ENCODE measurements at regions not wholly inside any gene's neighbourhood (a gene's known extent, or its start where the extent isn't known, plus 50 kb on each side); places are given as distances from the start of the nearest gene placed in this dataset.

- DNase-seq (ENCODE audit: low read depth in 2 of 2) = no peak
Measured at GRCh38 chr5:61953913-61954312, 352.1 kb upstream of the KIF2A start.

DNA sequence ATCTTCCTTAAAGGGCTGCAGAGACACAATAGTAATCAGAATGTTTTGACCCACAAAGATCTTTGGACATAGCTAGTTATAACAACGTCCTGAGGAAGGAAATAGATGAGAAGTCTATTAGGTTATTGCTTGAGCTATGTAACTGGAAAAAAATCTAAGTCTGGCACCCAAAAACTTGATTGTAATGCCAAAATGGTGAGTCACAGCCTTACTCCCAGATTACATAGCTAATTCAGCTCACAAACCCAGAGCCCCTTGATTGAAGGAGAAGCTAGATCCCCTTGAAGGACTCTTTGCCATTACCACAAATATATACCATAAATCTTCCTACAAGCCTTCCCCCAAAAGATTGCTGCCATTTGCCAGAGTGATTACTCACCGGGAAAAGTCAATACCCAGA is 341.8 kb upstream of the KIF2A start:
- no peak for DNase-seq (ENCODE audit: low read depth in 2 of 2)

DNA sequence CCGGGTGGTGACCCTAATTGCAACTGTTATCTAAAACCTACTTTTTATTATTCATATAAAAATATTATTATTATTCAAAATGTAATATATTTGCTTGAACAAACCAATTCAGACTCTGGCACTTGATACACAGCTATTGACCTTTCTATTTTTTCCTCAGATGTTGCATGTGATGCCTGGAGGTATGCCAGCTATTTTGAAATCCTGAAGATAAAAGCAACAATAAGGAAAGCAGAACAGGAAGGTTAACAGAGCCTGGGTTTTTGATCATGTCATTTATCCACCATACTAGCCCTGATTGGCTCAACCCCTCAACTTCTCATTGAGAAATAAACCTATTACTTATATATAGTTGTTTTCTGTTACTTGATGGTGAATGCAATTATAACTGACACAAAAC is 340.9 kb upstream of the KIF2A start:
- DNase-seq (ENCODE audit: low read depth in 2 of 2) = no peak

DNA sequence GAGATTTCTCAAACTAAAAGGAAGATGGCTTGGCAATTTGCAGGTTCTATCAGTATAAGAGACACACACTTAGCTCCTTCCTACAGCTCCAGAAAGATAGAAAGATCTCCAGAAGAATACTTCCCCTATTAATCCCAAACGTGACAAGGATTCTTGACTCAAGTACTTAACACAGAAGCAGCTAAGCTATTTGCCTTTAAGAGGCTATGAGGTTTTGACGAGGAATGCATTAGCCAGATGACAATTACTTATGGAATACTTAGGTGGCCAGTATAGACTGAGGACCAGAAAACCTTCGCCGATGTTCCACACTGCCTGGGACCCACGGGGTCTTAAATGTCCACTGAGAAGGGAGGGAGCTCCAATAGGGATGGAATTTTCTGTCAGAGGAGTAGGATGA is 340.5 kb upstream of the KIF2A start:
- DNase-seq (ENCODE audit: low read depth in 2 of 2) = no peak

GRCh38 chr5:61966296-61966955 is 339.6 kb upstream of the KIF2A start:
- no peak for DNase-seq (ENCODE audit: low read depth in 2 of 2)

DNA sequence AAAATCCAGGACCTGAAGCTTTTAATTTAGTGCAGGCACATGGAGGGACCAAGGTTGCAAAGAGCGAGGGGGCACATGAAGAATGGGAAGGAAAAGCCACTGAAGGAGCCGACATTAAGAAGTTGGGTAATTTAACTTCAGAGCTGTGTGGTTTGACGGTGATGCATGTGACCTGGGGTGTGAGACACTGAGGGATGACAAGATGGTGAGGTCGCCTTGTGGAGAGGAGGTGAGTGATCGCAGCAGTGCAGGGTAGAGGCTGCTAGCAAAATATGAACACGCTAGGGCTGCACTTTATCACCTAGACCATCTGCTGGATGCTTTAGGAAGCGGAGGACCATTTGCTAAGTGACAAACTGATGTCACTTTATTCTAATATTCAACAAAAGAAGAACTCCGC is 339.0 kb upstream of the KIF2A start:
- DNase-seq (ENCODE audit: low read depth in 2 of 2) = no peak

DNA sequence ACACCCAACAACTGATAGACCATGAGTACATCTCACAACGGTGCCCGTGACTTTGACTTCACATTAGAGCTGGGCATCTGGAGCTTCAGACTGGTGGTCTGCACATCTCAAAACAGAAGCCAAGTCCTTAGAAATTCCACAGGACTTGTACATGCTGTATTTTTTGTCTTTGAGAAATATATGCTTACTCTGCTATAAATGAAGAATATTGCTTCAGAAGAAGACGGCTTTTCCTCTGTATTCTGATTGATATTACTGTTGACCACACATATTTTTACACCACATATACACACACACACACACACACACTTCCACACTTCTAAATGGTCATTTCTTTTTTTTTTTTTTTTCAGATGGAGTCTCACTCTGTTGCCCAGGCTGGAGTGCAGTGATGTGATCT is 338.3 kb upstream of the KIF2A start:
- DNase-seq (ENCODE audit: low read depth in 2 of 2) = no peak

DNA sequence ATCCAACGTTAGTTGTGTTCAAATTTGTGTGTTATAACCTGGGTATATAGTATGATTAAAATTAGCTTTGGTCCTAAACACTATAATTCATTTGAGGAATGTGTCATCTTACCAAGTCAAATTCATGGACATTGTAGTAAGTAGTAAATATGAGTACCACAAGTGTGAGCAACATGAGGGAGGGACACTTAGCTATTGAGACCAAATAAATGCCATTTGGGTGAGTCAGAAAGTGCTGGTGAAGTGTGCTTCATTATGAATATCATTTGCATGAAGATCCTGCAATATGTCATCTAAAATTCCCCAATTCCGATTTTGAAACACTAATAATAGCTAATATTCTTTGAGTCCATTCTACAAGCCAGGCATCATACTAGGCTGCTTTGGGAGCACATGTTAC is 336.7 kb upstream of the KIF2A start:
- no peak for DNase-seq (ENCODE audit: low read depth in 2 of 2)

DNA sequence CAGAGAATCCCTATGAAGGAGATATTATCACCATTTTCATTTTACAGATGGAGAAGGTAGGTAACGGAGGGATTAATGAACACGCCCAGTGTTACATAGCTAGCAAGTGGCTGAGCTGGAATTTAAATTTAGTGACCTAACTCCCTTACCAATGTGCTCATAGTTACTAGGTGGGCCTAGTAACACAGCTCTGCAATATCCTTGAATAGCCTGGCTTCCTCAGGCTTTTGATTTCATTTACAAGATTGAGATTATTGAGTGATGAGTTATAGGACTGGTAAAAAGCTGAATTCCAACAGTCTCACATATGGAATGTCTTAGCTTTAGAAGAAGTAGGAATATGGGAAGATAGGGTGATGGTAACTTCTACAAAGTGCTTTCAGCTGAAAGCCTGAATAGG is 336.3 kb upstream of the KIF2A start:
- DNase-seq (ENCODE audit: low read depth in 2 of 2) = no peak

DNA sequence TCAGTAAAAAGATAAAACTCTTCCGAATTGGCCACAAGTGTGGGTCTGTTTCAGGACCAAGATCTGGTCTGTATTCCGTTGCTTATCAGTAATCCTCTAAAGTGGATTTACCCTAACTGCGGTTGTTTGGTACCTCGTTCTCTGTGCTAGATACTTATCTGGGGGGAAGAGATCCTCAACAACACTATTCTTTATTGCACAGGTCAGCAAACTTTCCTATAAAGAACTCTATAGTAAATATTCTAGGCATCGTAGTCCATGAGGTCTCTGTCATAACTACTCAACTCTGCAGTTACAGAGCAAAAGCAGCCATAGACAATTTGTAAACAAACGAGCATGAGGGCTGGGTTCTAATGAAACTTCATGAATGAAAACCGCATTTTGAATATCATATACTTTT is 335.8 kb upstream of the KIF2A start:
- DNase-seq (ENCODE audit: low read depth in 2 of 2) = no peak

DNA sequence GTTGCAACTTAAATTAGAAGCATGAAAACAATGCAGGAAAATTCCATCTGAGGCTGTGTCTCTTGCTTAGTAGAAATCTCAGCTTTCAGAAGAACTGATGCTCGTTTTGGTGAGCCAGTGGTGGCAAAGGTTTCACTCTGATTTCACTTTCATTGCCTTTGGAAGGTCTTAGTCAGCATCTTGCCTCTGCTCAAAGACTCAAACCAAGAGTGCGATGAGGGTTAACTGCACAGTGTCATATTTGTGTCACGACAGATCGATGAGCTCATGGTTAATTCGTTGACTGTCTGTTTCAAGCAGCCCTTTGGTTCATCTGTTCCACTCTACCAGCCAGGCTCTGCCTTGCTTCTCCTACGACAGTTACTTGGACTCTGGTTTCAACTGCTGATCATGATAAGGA is 331.3 kb upstream of the KIF2A start:
- no peak for DNase-seq (ENCODE audit: low read depth in 2 of 2)

GRCh38 chr5:61981886-61982285 is 324.1 kb upstream of the KIF2A start:
- no peak for DNase-seq (ENCODE audit: low read depth in 2 of 2)

- DNase-seq (ENCODE audit: low read depth in 2 of 2) = no peak
Measured at GRCh38 chr5:61991430-61991829, 314.6 kb upstream of the KIF2A start.

DNA sequence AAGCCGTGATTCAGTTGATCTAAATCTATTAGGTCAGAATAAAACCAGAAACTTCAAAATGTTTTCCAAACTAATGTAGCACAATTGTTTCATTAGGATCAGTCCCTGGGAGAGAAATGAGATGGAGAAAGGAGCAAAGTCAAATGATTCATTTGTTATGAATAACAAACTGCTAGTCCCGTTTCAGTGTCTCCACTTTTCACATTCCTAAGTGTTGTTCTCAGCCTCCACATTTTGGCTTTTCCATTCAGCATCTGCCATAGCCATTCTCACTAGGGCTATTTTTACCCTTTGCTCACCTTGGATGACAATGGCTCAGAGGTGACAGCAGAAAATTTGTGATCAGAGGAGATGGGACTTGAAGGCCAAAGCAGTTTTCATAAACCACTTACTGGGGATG is 314.1 kb upstream of the KIF2A start:
- no peak for DNase-seq (ENCODE audit: low read depth in 2 of 2)

- DNase-seq (ENCODE audit: low read depth in 2 of 2) = no peak
Measured at GRCh38 chr5:61993295-61993927, 312.6 kb upstream of the KIF2A start.

- DNase-seq (ENCODE audit: low read depth in 2 of 2) = no peak
Measured at GRCh38 chr5:61994171-61994570, 311.8 kb upstream of the KIF2A start.

- DNase-seq (ENCODE audit: low read depth in 2 of 2) = no peak
Measured at GRCh38 chr5:61995486-61995885, 310.5 kb upstream of the KIF2A start.

GRCh38 chr5:61999371-61999770 is 306.6 kb upstream of the KIF2A start:
- no peak for DNase-seq (ENCODE audit: low read depth in 2 of 2)

- DNase-seq (ENCODE audit: low read depth in 2 of 2) = no peak
Measured at GRCh38 chr5:62000646-62001045, 305.4 kb upstream of the KIF2A start.

- no peak for DNase-seq (ENCODE audit: low read depth in 2 of 2)
Measured at GRCh38 chr5:62001640-62002039, 304.4 kb upstream of the KIF2A start.

GRCh38 chr5:62002436-62002835 is 303.6 kb upstream of the KIF2A start:
- no peak for DNase-seq (ENCODE audit: low read depth in 2 of 2)

DNA sequence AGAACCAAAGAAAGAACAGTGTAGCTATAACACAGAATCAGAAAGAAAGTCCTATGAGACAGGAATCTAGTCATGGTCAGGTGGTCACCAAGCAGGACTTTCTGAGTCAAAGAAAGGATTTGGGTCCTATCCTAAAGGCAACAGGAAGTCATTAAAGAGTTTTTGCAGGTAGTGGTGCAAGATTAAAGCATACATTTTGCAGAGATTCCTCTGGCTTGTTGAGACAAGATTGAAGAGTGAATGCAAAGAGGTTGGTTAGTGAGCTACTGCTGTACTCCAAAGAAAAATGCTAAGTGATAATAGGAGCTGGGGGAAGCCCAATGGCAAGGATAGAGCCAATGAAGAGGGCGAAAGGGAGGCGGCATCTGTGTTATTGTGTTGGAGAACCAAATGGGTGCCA is 300.5 kb upstream of the KIF2A start:
- DNase-seq (ENCODE audit: low read depth in 2 of 2) = no peak

DNA sequence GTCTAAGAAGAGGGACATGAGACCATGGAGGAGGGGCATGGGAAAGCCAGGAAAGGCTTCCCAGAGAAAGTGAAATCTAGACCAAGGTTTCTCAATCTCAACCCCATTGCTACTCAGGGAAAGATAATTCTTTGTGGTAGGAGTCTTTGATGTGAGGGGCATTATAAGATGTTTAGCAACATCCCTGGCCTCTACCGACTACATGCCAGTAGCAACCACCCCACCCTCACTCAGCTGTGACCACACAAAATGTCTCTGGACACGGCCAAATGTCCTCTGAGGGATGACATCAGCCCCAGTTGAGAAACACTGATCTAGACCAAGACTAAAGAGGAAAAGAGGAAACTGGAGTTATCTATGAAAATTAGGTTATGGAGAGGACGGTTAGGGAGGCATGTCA is 298.5 kb upstream of the KIF2A start:
- no peak for DNase-seq (ENCODE audit: low read depth in 2 of 2)

GRCh38 chr5:62011089-62011664 is 294.8 kb upstream of the KIF2A start:
- DNase-seq (ENCODE audit: low read depth in 2 of 2) = no peak
